Spleen (tissue), 11 donors: ENCODE measurements at regions not wholly inside any gene's neighbourhood (a gene's known extent, or its start where the extent isn't known, plus 50 kb on each side); places are given as distances from the start of the nearest gene placed in this dataset.

ENCODE experiments used
- DNase-seq: peaks from one replicate; pipeline ENCODE4 v3.0.0-alpha.2; 2020
- H3K27ac ChIP-seq, 8 donors: fragments of 200-600 bp; sonication (generic) in 7 of 8; 1 replicate in 4 of 8; 2 replicates in 4 of 8; pipeline versions ENCODE4 v1.5.0 to v1.8.0; 2016 to 2021; ENCODE audit warnings: inconsistent platforms in 4 of 8, mild to moderate bottlenecking in 4 of 8, moderate library complexity in 1 of 8
- H3K27me3 ChIP-seq, 7 donors: fragments of 200-600 bp; sonication (generic) in 6 of 7; replicated peaks in 1 of 7; 1 replicate in 4 of 7; 2 replicates in 3 of 7; pipeline versions ENCODE4 v1.5.0 to v1.8.0; 2016 to 2021; ENCODE audit warnings: inconsistent platforms in 3 of 7, mild to moderate bottlenecking in 1 of 7
- H3K36me3 ChIP-seq, 6 donors: fragments of 200-600 bp; sonication (generic) in 5 of 6; 1 replicate in 4 of 6; 2 replicates in 2 of 6; pipeline versions ENCODE4 v1.5.0 to v1.8.0; 2016 to 2021; ENCODE audit warnings: inconsistent platforms in 2 of 6
- H3K4me1 ChIP-seq, 6 donors: fragments of 200-600 bp; sonication (generic) in 5 of 6; 1 replicate in 3 of 6; 2 replicates in 3 of 6; pipeline versions ENCODE4 v1.5.0 to v1.8.0; 2016 to 2021; ENCODE audit warnings: inconsistent platforms in 3 of 6
- H3K4me3 ChIP-seq, 8 donors: fragments of 200-600 bp; sonication (generic) in 7 of 8; 1 replicate in 4 of 8; 2 replicates in 4 of 8; pipeline versions ENCODE4 v1.5.0 to v1.8.0; 2016 to 2021; ENCODE audit warnings: inconsistent platforms in 4 of 8, mild to moderate bottlenecking in 4 of 8, moderate library complexity in 2 of 8
- H3K9me3 ChIP-seq, 8 donors: fragments of 200-600 bp; sonication (generic) in 7 of 8; 1 replicate in 4 of 8; 2 replicates in 4 of 8; pipeline versions ENCODE4 v1.5.0 to v1.8.0; 2016 to 2021; ENCODE audit warnings: inconsistent platforms in 4 of 8
- CTCF ChIP-seq, 11 experiments: fragments of 200-600 bp in 7 of 11; fragments of 450-650 bp in 4 of 11; sonication (generic) in 4 of 11; IDR thresholded peaks in 8 of 11; conservative IDR thresholded peaks in 3 of 11; 1 replicate in 7 of 11; 2 replicates in 4 of 11; pipeline versions ENCODE4 v1.4.0 to v1.8.0; 2016 to 2021; ENCODE audit warnings: antibody characterized with exemption in 11 of 11, inconsistent platforms in 4 of 11, mild to moderate bottlenecking in 1 of 11
- POLR2A ChIP-seq, 3 donors: fragments of 450-650 bp; IDR thresholded peaks; one replicate each; pipeline ENCODE4 v1.5.1; 2017; ENCODE audit warnings: antibody characterized with exemption in 3 of 3, mild to moderate bottlenecking in 1 of 3
- POLR2AphosphoS5 ChIP-seq, 3 donors: sonication (generic); formaldehyde crosslinking; IDR thresholded peaks; one replicate each; pipeline ENCODE4 v1.5.1; 2017; ENCODE audit warnings: antibody characterized with exemption in 3 of 3
- WGBS, 5 donors: extraction: QIAGEN DNeasy Blood & Tissue Kit in 3 of 5; methylation state at CpG; one replicate each; pipeline versions ENCODE4 v1.1.5 to v1.1.7; 2013 to 2018; 5-methylcytosine and 5-hydroxymethylcytosine counted together
- intact Hi-C: fragments of 100-400 bp; cut with DNase I; formaldehyde crosslinking; loops from one replicate; pipeline ENCODE4 v1.15.0; 2023; ENCODE audit warnings: low total_unique reads
- donor health status: healthy with polysubstance abuse.
- donor health status: DM: no; HTN: no; CAD: no; lungs with moderate emphysema.
- donor health status: DM: no; HTN: no; CAD: no.
- donor health status: Bipolar disorder and iron deficiency.
- donor health status: healthy.
- donor health status: DM: no; HTN: no; CAD: no.
- donor health status: DM: yes; HTN: yes; CAD: no.

- Histone ChIP-seq H3K9me3 (no peaks in the 10 kb centered on the region), H3K4me1 (no peaks in the 10 kb centered on the region), H3K4me3 (no peak overlapping the region), H3K36me3 (no peaks in the 10 kb centered on the region), H3K27me3 (no peaks in the 10 kb centered on the region), H3K27ac (no peak overlapping the region)
- TF ChIP-seq POLR2A (IDR thresholded peaks at IDR 0.05) (no peak), CTCF (IDR thresholded peaks at IDR 0.05 in 8 of 11, conservative IDR thresholded peaks at IDR 0.05 in 3 of 11) (no peak), POLR2AphosphoS5 (IDR thresholded peaks at IDR 0.05) (no peak)
- WGBS, 5 donors = 72 to 87% (median 78%) methylated on average over 6 of the region's 6 CpGs
- DNase-seq = no peak
- intact Hi-C loops = no loop called here
Measured at GRCh38 chr2:84177733-84178132, 281.3 kb downstream of the SUCLG1 start.

- WGBS, 5 donors = 89 to 97% (median 91%) methylated on average over 3 of the region's 3 CpGs
- Histone ChIP-seq H3K27ac (no peak overlapping the region), H3K4me1 (no peaks in the 10 kb centered on the region), H3K4me3 (no peak overlapping the region), H3K36me3 (no peaks in the 10 kb centered on the region), H3K9me3 (no peaks in the 10 kb centered on the region), H3K27me3 (no peaks in the 10 kb centered on the region)
- TF ChIP-seq POLR2A (IDR thresholded peaks at IDR 0.05) (no peak), CTCF (IDR thresholded peaks at IDR 0.05 in 8 of 11, conservative IDR thresholded peaks at IDR 0.05 in 3 of 11) (no peak), POLR2AphosphoS5 (IDR thresholded peaks at IDR 0.05) (no peak)
- intact Hi-C loops = no loop called here
- no peak for DNase-seq
Measured at GRCh38 chr2:84175970-84176369, 283.1 kb downstream of the SUCLG1 start.

- WGBS, 5 donors = 42 to 65% (median 53%) methylated on average over 1 of the region's 1 CpG
- intact Hi-C loops = no loop called here
- no peak for TF ChIP-seq CTCF (IDR thresholded peaks at IDR 0.05 in 8 of 11, conservative IDR thresholded peaks at IDR 0.05 in 3 of 11)
- no peak for TF ChIP-seq POLR2AphosphoS5 (IDR thresholded peaks at IDR 0.05)
- TF ChIP-seq POLR2A (IDR thresholded peaks at IDR 0.05) = no peak
Measured at GRCh38 chr2:84175340-84175739, 283.7 kb downstream of the SUCLG1 start.

GRCh38 chr2:84173041-84173440 lies 286.0 kb downstream of the SUCLG1 start:
- H3K4me1 ChIP-seq = no peaks in the 10 kb centered on the region
- DNase-seq = no peak
- H3K27me3 ChIP-seq = no peaks in the 10 kb centered on the region
- H3K4me3 ChIP-seq = no peak overlapping the region
- no peaks in the 10 kb centered on the region for H3K9me3 ChIP-seq
- no peak overlapping the region for H3K27ac ChIP-seq
- H3K36me3 ChIP-seq = no peaks in the 10 kb centered on the region
- intact Hi-C loops = no loop called here
- 70 to 85% (median 79%) methylated on average over 1 of the region's 1 CpG for WGBS, 5 donors
- TF ChIP-seq CTCF (IDR thresholded peaks at IDR 0.05 in 8 of 11, conservative IDR thresholded peaks at IDR 0.05 in 3 of 11) (no peak), POLR2AphosphoS5 (IDR thresholded peaks at IDR 0.05) (no peak), POLR2A (IDR thresholded peaks at IDR 0.05) (no peak)

More at GRCh38 chr2:84175340-84175739, 283.7 kb downstream of the SUCLG1 start:
- H3K4me1 ChIP-seq = no peaks in the 10 kb centered on the region
- H3K9me3 ChIP-seq = no peaks in the 10 kb centered on the region
- no peak overlapping the region for H3K4me3 ChIP-seq
- no peak for DNase-seq
- H3K27me3 ChIP-seq = no peaks in the 10 kb centered on the region
- no peaks in the 10 kb centered on the region for H3K36me3 ChIP-seq
- no peak overlapping the region for H3K27ac ChIP-seq
